CD14-positive monocyte (primary cell): ENCODE measurements at regions not wholly inside any gene's neighbourhood (a gene's known extent, or its start where the extent isn't known, plus 50 kb on each side); places are given as distances from the start of the nearest gene placed in this dataset.

Experiments
- DNase-seq, 3 donors: peaks; one replicate each; pipeline ENCODE4 v3.0.0-alpha.2; 2011 to 2022
- H2AFZ ChIP-seq: 2 replicates; pipeline ENCODE4 v1.6.0; 2012; ENCODE audit warnings: mild to moderate bottlenecking, low read depth, low read length, inconsistent platforms; ENCODE audit not compliant: insufficient read depth, poor library complexity, severe bottlenecking
- H3K27ac ChIP-seq, 2 donors: 1 replicate in 1 of 2; 2 replicates in 1 of 2; pipeline ENCODE4 v1.5.1; 2012 to 2013; ENCODE audit warnings: low read length in 2 of 2, control low read depth in 1 of 2, inconsistent platforms in 1 of 2, low read depth in 1 of 2, mild to moderate bottlenecking in 1 of 2
- H3K27me3 ChIP-seq, 2 donors: one replicate each; pipeline versions ENCODE4 v1.6.0 to v1.6.1; 2011 to 2013; ENCODE audit warnings: low read length in 2 of 2; ENCODE audit not compliant: control insufficient read depth in 2 of 2, insufficient read depth in 2 of 2
- H3K36me3 ChIP-seq, 2 donors: replicated peaks in 1 of 2; 1 replicate in 1 of 2; 2 replicates in 1 of 2; pipeline versions ENCODE4 v1.5.1 to v1.6.1; 2012 to 2013; ENCODE audit warnings: low read length in 2 of 2, control low read depth in 1 of 2, inconsistent platforms in 1 of 2, mild to moderate bottlenecking in 1 of 2; ENCODE audit not compliant: insufficient read depth in 2 of 2, control insufficient read depth in 1 of 2
- H3K4me1 ChIP-seq, 2 donors: 1 replicate in 1 of 2; 2 replicates in 1 of 2; pipeline versions ENCODE4 v1.5.1 to v1.6.1; 2012 to 2013; ENCODE audit warnings: low read length in 2 of 2, control low read depth in 1 of 2, inconsistent platforms in 1 of 2, mild to moderate bottlenecking in 1 of 2, moderate library complexity in 1 of 2; ENCODE audit not compliant: insufficient read depth in 2 of 2, control insufficient read depth in 1 of 2
- H3K4me2 ChIP-seq: replicated peaks from 2 replicates; pipeline ENCODE3; 2012; ENCODE audit warnings: low read length, moderate library complexity, mild to moderate bottlenecking; ENCODE audit not compliant: poor library complexity, severe bottlenecking; ENCODE audit errors: extremely low read depth
- H3K4me3 ChIP-seq, 3 experiments: fragments of 200-600 bp in 1 of 3; sonication (generic) in 1 of 3; replicated peaks in 1 of 3; 1 replicate in 2 of 3; 2 replicates in 1 of 3; pipeline ENCODE4 v1.5.1; 2011 to 2013; ENCODE audit warnings: low read length in 3 of 3, mild to moderate bottlenecking in 3 of 3, control low read depth in 2 of 3, low read depth in 2 of 3, inconsistent platforms in 1 of 3, moderate library complexity in 1 of 3
- H3K79me2 ChIP-seq: 2 replicates; pipeline ENCODE4 v1.6.0; 2012; ENCODE audit warnings: mild to moderate bottlenecking, control low read depth, inconsistent platforms, low read length, moderate library complexity; ENCODE audit not compliant: insufficient read depth
- H3K9ac ChIP-seq: 2 replicates; pipeline ENCODE4 v1.6.0; 2017; ENCODE audit warnings: low read length, mild to moderate bottlenecking; ENCODE audit not compliant: insufficient read depth, poor library complexity, severe bottlenecking
- H3K9me3 ChIP-seq, 2 donors: replicated peaks in 1 of 2; 1 replicate in 1 of 2; 2 replicates in 1 of 2; pipeline versions ENCODE4 v1.5.1 to v1.6.1; 2012 to 2013; ENCODE audit warnings: low read length in 2 of 2, control low read depth in 1 of 2; ENCODE audit not compliant: control insufficient read depth in 1 of 2, insufficient read depth in 1 of 2
- H4K20me1 ChIP-seq: 2 replicates; pipeline ENCODE4 v1.6.0; 2012; ENCODE audit warnings: mild to moderate bottlenecking, low read length, control low read depth, moderate library complexity; ENCODE audit not compliant: insufficient read depth
- H3K27ac Mint-ChIP-seq, 7 donors: one replicate each; pipeline ENCODE4 v1.8.0; 2020; ENCODE audit warnings: mild to moderate bottlenecking in 7 of 7, mixed read lengths in 7 of 7, moderate library complexity in 6 of 7, inconsistent platforms in 2 of 7
- H3K27me3 Mint-ChIP-seq, 3 donors: one replicate each; pipeline ENCODE4 v1.8.0; 2021 to 2022; ENCODE audit warnings: low read depth in 3 of 3, mild to moderate bottlenecking in 3 of 3, mixed read lengths in 3 of 3, moderate library complexity in 3 of 3, inconsistent platforms in 1 of 3
- H3K36me3 Mint-ChIP-seq, 2 donors: one replicate each; pipeline ENCODE4 v1.8.0; 2020; ENCODE audit warnings: mixed read lengths in 2 of 2, inconsistent platforms in 1 of 2, mild to moderate bottlenecking in 1 of 2
- H3K4me1 Mint-ChIP-seq: one replicate; pipeline ENCODE4 v1.8.0; 2020; ENCODE audit warnings: mild to moderate bottlenecking, mixed read lengths
- H3K4me3 Mint-ChIP-seq, 2 donors: one replicate each; pipeline ENCODE4 v1.8.0; 2020; ENCODE audit warnings: mild to moderate bottlenecking in 2 of 2, mixed read lengths in 2 of 2, moderate library complexity in 1 of 2
- H3K9me3 Mint-ChIP-seq, 7 donors: one replicate each; pipeline ENCODE4 v1.8.0; 2020 to 2022; ENCODE audit warnings: mixed read lengths in 7 of 7, mild to moderate bottlenecking in 6 of 7, moderate library complexity in 6 of 7, inconsistent platforms in 2 of 7
- CTCF ChIP-seq: fragments of 200-600 bp; IDR thresholded peaks from one replicate; pipeline ENCODE4 v1.8.0; 2022; ENCODE audit warnings: antibody characterized with exemption, mild to moderate bottlenecking
- WGBS: methylation state at CpG from one replicate; pipeline ENCODE4 v1.1.5; 2013; ENCODE audit warnings: missing lambda C conversion rate; ENCODE audit not compliant: insufficient coverage; 5-methylcytosine and 5-hydroxymethylcytosine counted together
- intact Hi-C, 2 donors: fragments of 100-400 bp; cut with micrococcal nuclease; formaldehyde crosslinking; loops; one replicate each; pipeline versions ENCODE4 v1.15.0 to v1.15.1; 2023

GRCh38 chr16:63461248-63461841 lies 1425.1 kb upstream of the CDH8 start:
- H3K4me3 Mint-ChIP-seq: no peak overlapping the region
- Histone ChIP-seq H3K4me2 (no peak overlapping the region), H4K20me1 (no peaks in the 10 kb centered on the region), H3K4me3 (no peak overlapping the region), H3K4me1 (no peaks in the 10 kb centered on the region), H2AFZ (no peak overlapping the region), H3K79me2 (no peaks in the 10 kb centered on the region), H3K9ac (no peak overlapping the region), H3K36me3 (no peaks in the 10 kb centered on the region), H3K27ac (no peak overlapping the region), H3K9me3 (no peaks in the 10 kb centered on the region), H3K27me3 (no peaks in the 10 kb centered on the region)
- TF ChIP-seq CTCF: no peak
- no peaks in the 10 kb centered on the region for H3K36me3 Mint-ChIP-seq
- H3K27me3 Mint-ChIP-seq: no peaks in the 10 kb centered on the region
- H3K27ac Mint-ChIP-seq: no peak overlapping the region
- no peaks in the 10 kb centered on the region for H3K4me1 Mint-ChIP-seq
- intact Hi-C loops: no loop called here
- WGBS: no CpG with 5 or more reads among the region's 3 CpGs
- peaks cover 0 to 1% (median 0%) of the 10 kb centered on the region in 7 donors for H3K9me3 Mint-ChIP-seq
- DNase-seq: no peak

- Histone ChIP-seq H3K4me2 (no peak overlapping the region), H3K36me3 (no peaks in the 10 kb centered on the region), H3K27me3 (no peaks in the 10 kb centered on the region), H3K27ac (no peak overlapping the region), H3K79me2 (no peaks in the 10 kb centered on the region), H3K4me1 (no peaks in the 10 kb centered on the region), H4K20me1 (no peaks in the 10 kb centered on the region), H3K9me3 (no peaks in the 10 kb centered on the region), H2AFZ (no peak overlapping the region), H3K4me3 (no peak overlapping the region), H3K9ac (no peak overlapping the region)
- WGBS: no CpG with 5 or more reads among the region's 5 CpGs
- Mint-ChIP-seq H3K27me3 (peaks cover 0 to 1% (median 0%) of the 10 kb centered on the region in 3 donors), H3K27ac (no peak overlapping the region), H3K9me3 (peaks cover 0 to 1% (median 0%) of the 10 kb centered on the region in 7 donors), H3K4me1 (no peaks in the 10 kb centered on the region), H3K36me3 (no peaks in the 10 kb centered on the region), H3K4me3 (no peak overlapping the region)
- intact Hi-C loops: no loop called here
- no peak for DNase-seq
- no peak for TF ChIP-seq CTCF
Observed at GRCh38 chr16:63458846-63459245, 1422.6 kb upstream of the CDH8 start.
